IMR-90 (cell line): ENCODE measurements at regions not wholly inside any gene's neighbourhood (a gene's known extent, or its start where the extent isn't known, plus 50 kb on each side); places are given as distances from the start of the nearest gene placed in this dataset.

Source experiments
- ATAC-seq: fragments of 200-7000 bp; cut with Tn5 transposase; 2 replicates; pipeline ENCODE4 v1.9.1; 2020; ENCODE audit warnings: low read depth, mild to moderate bottlenecking, moderate library complexity
- BruUV-seq: library from RNA; stranded (reverse); fragments of 400-500 nt; replicated peaks from 2 replicates; lab custom pipeline; 2021; lab: Mats Ljungman, UMichigan
- CTCF ChIA-PET: fragments of 300-600 bp; formaldehyde crosslinking; extraction: SDS; loops from one replicate; lab custom pipeline; 2021; ENCODE audit warnings: antibody characterized with exemption; lab: Yijun Ruan, JAX
- POLR2A ChIA-PET: fragments of 300-600 bp; sonication (Branson Sonifier 250); formaldehyde crosslinking; loops from one replicate; lab custom pipeline; 2022; ENCODE audit warnings: antibody characterized with exemption; ENCODE audit not compliant: unreplicated experiment; lab: Charles Lee
- DNase-seq: peaks from one replicate; pipeline ENCODE4 v3.0.0; 2013
- H2AFZ ChIP-seq: replicated peaks from 2 replicates; pipeline ENCODE3; 2013; ENCODE audit warnings: low read length, mild to moderate bottlenecking; ENCODE audit not compliant: poor library complexity
- H2AK5ac ChIP-seq: 2 replicates; pipeline ENCODE4 v1.6.1; 2013; ENCODE audit warnings: low read depth, low read length, inconsistent platforms
- H2AK9ac ChIP-seq: replicated peaks from 2 replicates; pipeline ENCODE3; 2013; ENCODE audit warnings: mild to moderate bottlenecking, low read depth, low read length, moderate library complexity; ENCODE audit not compliant: poor library complexity
- H2BK120ac ChIP-seq: 2 replicates; pipeline ENCODE4 v1.6.1; 2013; ENCODE audit warnings: low read depth, low read length, inconsistent platforms
- H2BK15ac ChIP-seq: 3 replicates; pipeline ENCODE4 v1.6.1; 2013; ENCODE audit warnings: low read depth, low read length, inconsistent platforms
- H2BK20ac ChIP-seq: 2 replicates; pipeline ENCODE4 v1.6.1; 2013; ENCODE audit warnings: low read depth, mild to moderate bottlenecking, inconsistent platforms, low read length, moderate library complexity
- H2BK5ac ChIP-seq: 2 replicates; pipeline ENCODE4 v1.6.1; 2013; ENCODE audit warnings: mild to moderate bottlenecking, low read depth, low read length, inconsistent platforms; ENCODE audit not compliant: poor library complexity, severe bottlenecking
- H3K14ac ChIP-seq: replicated peaks from 2 replicates; pipeline ENCODE4 v1.6.1; 2013; ENCODE audit warnings: low read depth, low read length, inconsistent platforms
- H3K18ac ChIP-seq: 2 replicates; pipeline ENCODE4 v1.6.1; 2013; ENCODE audit warnings: low read depth, low read length, control low read depth
- H3K23ac ChIP-seq: 2 replicates; pipeline ENCODE4 v1.6.1; 2013; ENCODE audit warnings: low read depth, low read length, inconsistent platforms
- H3K27ac ChIP-seq: 2 replicates; pipeline ENCODE4 v1.5.1; 2013; ENCODE audit warnings: mild to moderate bottlenecking, control low read depth, low read length; ENCODE audit not compliant: insufficient read depth
- H3K27me3 ChIP-seq: 2 replicates; pipeline ENCODE4 v1.6.1; 2013; ENCODE audit warnings: low read length; ENCODE audit not compliant: control insufficient read depth, insufficient read depth
- H3K36me3 ChIP-seq: 2 replicates; pipeline ENCODE4 v1.6.1; 2013; ENCODE audit warnings: low read length, mixed read lengths; ENCODE audit not compliant: control insufficient read depth, insufficient read depth
- H3K4ac ChIP-seq: 2 replicates; pipeline ENCODE4 v1.6.1; 2013; ENCODE audit warnings: low read depth, low read length, inconsistent platforms
- H3K4me1 ChIP-seq: 2 replicates; pipeline ENCODE4 v1.6.1; 2013; ENCODE audit warnings: low read length, mixed read lengths; ENCODE audit not compliant: control insufficient read depth, insufficient read depth
- H3K4me2 ChIP-seq: 2 replicates; pipeline ENCODE4 v1.6.1; 2013; ENCODE audit warnings: low read depth, mild to moderate bottlenecking, control low read depth, low read length, moderate library complexity
- H3K4me3 ChIP-seq: 2 replicates; pipeline ENCODE4 v1.5.1; 2013; ENCODE audit warnings: low read depth, mild to moderate bottlenecking, control low read depth, low read length, moderate library complexity; ENCODE audit not compliant: insufficient read depth
- H3K56ac ChIP-seq: 2 replicates; pipeline ENCODE4 v1.6.1; 2013; ENCODE audit warnings: low read length, inconsistent platforms; ENCODE audit not compliant: insufficient read depth; ENCODE audit errors: extremely low read depth
- H3K79me1 ChIP-seq, 2 experiments: 2 replicates each; pipeline ENCODE4 v1.6.1; 2013; ENCODE audit warnings: low read length in 2 of 2, inconsistent platforms in 1 of 2, low read depth in 1 of 2
- H3K9ac ChIP-seq: 2 replicates; pipeline ENCODE4 v1.6.1; 2013; ENCODE audit warnings: low read depth, low read length, control low read depth
- H3K9me1 ChIP-seq: 2 replicates; pipeline ENCODE4 v1.6.1; 2013; ENCODE audit warnings: low read length, inconsistent platforms; ENCODE audit not compliant: insufficient read depth
- H3K9me3 ChIP-seq: 2 replicates; pipeline ENCODE4 v1.6.1; 2013; ENCODE audit warnings: low read length; ENCODE audit not compliant: control insufficient read depth, insufficient read depth
- H4K20me1 ChIP-seq: 2 replicates; pipeline ENCODE4 v1.6.1; 2013; ENCODE audit warnings: low read length, inconsistent platforms; ENCODE audit not compliant: insufficient read depth
- H4K5ac ChIP-seq: 2 replicates; pipeline ENCODE4 v1.6.1; 2013; ENCODE audit warnings: mild to moderate bottlenecking, low read depth, low read length, control low read depth
- H4K8ac ChIP-seq, 2 experiments: 2 replicates each; pipeline ENCODE4 v1.6.1; 2013; ENCODE audit warnings: low read depth in 2 of 2, low read length in 2 of 2, control low read depth in 1 of 2, inconsistent platforms in 1 of 2
- H4K91ac ChIP-seq: 2 replicates; pipeline ENCODE4 v1.6.1; 2013; ENCODE audit warnings: low read depth, low read length, inconsistent platforms; ENCODE audit not compliant: insufficient read depth
- BHLHE40 ChIP-seq: fragments of 150-350 bp; IDR thresholded peaks from 2 replicates; pipeline ENCODE4 v1.6.1; 2016; ENCODE audit warnings: mild to moderate bottlenecking, low read depth, low read length
- CHD1 ChIP-seq: IDR thresholded peaks from 2 replicates; pipeline ENCODE4 v1.6.1; 2012; ENCODE audit warnings: low read depth, low read length, improper control_type of control experiment
- MAZ ChIP-seq: IDR thresholded peaks from 2 replicates; pipeline ENCODE4 v1.6.1; 2012; ENCODE audit warnings: low read depth, mild to moderate bottlenecking, low read length, improper control_type of control experiment, moderate library complexity, borderline replicate concordance
- MXI1 ChIP-seq: IDR thresholded peaks from 2 replicates; pipeline ENCODE4 v1.6.1; 2012; ENCODE audit warnings: low read depth, mild to moderate bottlenecking, low read length, moderate library complexity, borderline replicate concordance
- NFE2L2 ChIP-seq: fragments of 150-350 bp; IDR thresholded peaks from 2 replicates; pipeline ENCODE4 v1.6.1; 2016; ENCODE audit warnings: low read depth, mild to moderate bottlenecking, low read length
- POLR2A ChIP-seq: IDR thresholded peaks from 2 replicates; pipeline ENCODE4 v1.6.1; 2012; ENCODE audit warnings: mild to moderate bottlenecking, low read depth, low read length
- SMC3 ChIP-seq: fragments of 150-350 bp; IDR thresholded peaks from 2 replicates; pipeline ENCODE4 v1.6.1; 2016; ENCODE audit warnings: low read depth, mild to moderate bottlenecking, antibody characterized with exemption, low read length, moderate library complexity
- whole genome bisulfite sequencing, 2 experiments: methylation state at CpG; one replicate each; pipeline versions ENCODE4 v1.1.5 to v1.1.7; 2013; ENCODE audit warnings: missing lambda C conversion rate in 2 of 2; ENCODE audit not compliant: insufficient read length in 1 of 2; ENCODE audit errors: extremely low coverage in 2 of 2; 5-methylcytosine and 5-hydroxymethylcytosine counted together
- dilution Hi-C: fragments of 300-500 bp; cut with HindIII; formaldehyde crosslinking; loops from one replicate; pipeline ENCODE4 v1.14.3; 2018; ENCODE audit warnings: low sequenced_read_pairs; ENCODE audit not compliant: unreplicated experiment
- in situ Hi-C: fragments of 300-500 bp; cut with MboI; formaldehyde crosslinking; loops from 3 replicates; pipeline ENCODE4 v1.14.3; 2019; ENCODE audit warnings: low sequenced_read_pairs, inconsistent platforms, mixed read lengths
- intact Hi-C: fragments of 100-400 bp; cut with micrococcal nuclease; formaldehyde crosslinking; loops from 2 replicates; pipeline ENCODE4 v1.10.0; 2022
- TF ChIP-seq, protein P1 (sequence below): conservative IDR thresholded peaks from 2 replicates; pipeline ENCODE4 v1.5.1; 2012; ENCODE audit warnings: mild to moderate bottlenecking, low read depth, low read length, improper control_type of control experiment
- TF ChIP-seq, protein P2 (sequence below): fragments of 150-350 bp; IDR thresholded peaks from 2 replicates; pipeline ENCODE4 v1.6.1; 2016; ENCODE audit warnings: low read depth, mild to moderate bottlenecking, low read length, moderate library complexity, borderline replicate concordance

DNA sequence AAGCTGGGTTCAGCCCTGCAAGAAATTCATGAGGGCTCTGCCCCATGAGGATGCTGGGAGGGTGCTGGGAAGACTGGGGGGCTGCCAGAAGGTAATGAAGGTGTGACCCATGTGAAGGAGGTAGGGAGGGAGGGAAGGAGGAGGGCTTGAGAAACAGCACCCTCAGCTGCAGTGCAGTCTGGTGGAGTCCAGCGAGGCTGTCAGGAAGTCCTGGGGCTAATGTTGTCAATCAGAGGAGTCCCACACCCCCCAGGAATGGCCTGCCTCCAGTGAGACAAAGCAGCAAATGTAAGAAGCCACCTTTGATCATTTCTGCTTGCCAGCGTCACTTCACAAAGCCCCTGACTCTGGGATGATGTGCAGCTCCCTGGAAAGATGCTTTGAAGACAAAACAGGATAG, 248.4 kb downstream of the SH3BP4 start:
- H3K9me1 ChIP-seq: no peaks in the 10 kb centered on the region
- H4K5ac ChIP-seq: no peak overlapping the region
- H3K4me3 ChIP-seq: no peak overlapping the region
- dilution Hi-C loops: no loop called here
- peaks cover 52% of the 10 kb centered on the region for H3K27me3 ChIP-seq
- H2BK5ac ChIP-seq: no peak overlapping the region
- H2AK5ac ChIP-seq: no peak overlapping the region
- no peak for TF ChIP-seq NFE2L2
- TF ChIP-seq, protein P1, sequence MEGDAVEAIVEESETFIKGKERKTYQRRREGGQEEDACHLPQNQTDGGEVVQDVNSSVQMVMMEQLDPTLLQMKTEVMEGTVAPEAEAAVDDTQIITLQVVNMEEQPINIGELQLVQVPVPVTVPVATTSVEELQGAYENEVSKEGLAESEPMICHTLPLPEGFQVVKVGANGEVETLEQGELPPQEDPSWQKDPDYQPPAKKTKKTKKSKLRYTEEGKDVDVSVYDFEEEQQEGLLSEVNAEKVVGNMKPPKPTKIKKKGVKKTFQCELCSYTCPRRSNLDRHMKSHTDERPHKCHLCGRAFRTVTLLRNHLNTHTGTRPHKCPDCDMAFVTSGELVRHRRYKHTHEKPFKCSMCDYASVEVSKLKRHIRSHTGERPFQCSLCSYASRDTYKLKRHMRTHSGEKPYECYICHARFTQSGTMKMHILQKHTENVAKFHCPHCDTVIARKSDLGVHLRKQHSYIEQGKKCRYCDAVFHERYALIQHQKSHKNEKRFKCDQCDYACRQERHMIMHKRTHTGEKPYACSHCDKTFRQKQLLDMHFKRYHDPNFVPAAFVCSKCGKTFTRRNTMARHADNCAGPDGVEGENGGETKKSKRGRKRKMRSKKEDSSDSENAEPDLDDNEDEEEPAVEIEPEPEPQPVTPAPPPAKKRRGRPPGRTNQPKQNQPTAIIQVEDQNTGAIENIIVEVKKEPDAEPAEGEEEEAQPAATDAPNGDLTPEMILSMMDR: no peak
- TF ChIP-seq CHD1: no peak
- TF ChIP-seq MXI1: no peak
- no peak for TF ChIP-seq SMC3
- no peak for TF ChIP-seq POLR2A
- TF ChIP-seq MAZ: no peak
- no peak for TF ChIP-seq BHLHE40
- TF ChIP-seq, protein P2, sequence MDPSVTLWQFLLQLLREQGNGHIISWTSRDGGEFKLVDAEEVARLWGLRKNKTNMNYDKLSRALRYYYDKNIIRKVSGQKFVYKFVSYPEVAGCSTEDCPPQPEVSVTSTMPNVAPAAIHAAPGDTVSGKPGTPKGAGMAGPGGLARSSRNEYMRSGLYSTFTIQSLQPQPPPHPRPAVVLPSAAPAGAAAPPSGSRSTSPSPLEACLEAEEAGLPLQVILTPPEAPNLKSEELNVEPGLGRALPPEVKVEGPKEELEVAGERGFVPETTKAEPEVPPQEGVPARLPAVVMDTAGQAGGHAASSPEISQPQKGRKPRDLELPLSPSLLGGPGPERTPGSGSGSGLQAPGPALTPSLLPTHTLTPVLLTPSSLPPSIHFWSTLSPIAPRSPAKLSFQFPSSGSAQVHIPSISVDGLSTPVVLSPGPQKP: no peak
- no peak overlapping the region for H4K8ac ChIP-seq
- H2AK9ac ChIP-seq: no peak overlapping the region
- H2BK120ac ChIP-seq: no peak overlapping the region
- H2BK15ac ChIP-seq: no peak overlapping the region
- H3K18ac ChIP-seq: no peak overlapping the region
- H3K4me2 ChIP-seq: no peak overlapping the region
- intact Hi-C loops: loop anchor here (1.0 kb wide), 1 partner anchor 42 kb away; no protein-coding TSS in a partner anchor
- H3K4ac ChIP-seq: no peak overlapping the region
- no peak overlapping the region for H3K9ac ChIP-seq
- no CpG with 5 or more reads among the region's 2 CpGs for WGBS, 2 experiments
- H3K14ac ChIP-seq: no peak overlapping the region
- no TSS peak for BruUV-seq
- H3K56ac ChIP-seq: no peak overlapping the region
- no peak overlapping the region for H3K27ac ChIP-seq
- peaks cover 5% of the 10 kb centered on the region; the same call in 1 of the 2 replicates for H3K9me3 ChIP-seq
- no peaks in the 10 kb centered on the region for H3K4me1 ChIP-seq
- POLR2A ChIA-PET: no interaction called here
- H4K91ac ChIP-seq: no peak overlapping the region
- CTCF ChIA-PET: no interaction called here
- ATAC-seq (no peak), DNase-seq (no peak)
- H3K79me1 ChIP-seq: no peaks in the 10 kb centered on the region
- in situ Hi-C loops: no loop called here
- no peak overlapping the region for H2AFZ ChIP-seq
- no peak overlapping the region for H3K23ac ChIP-seq
- H4K20me1 ChIP-seq: no peaks in the 10 kb centered on the region
- no peak overlapping the region for H2BK20ac ChIP-seq
- no peaks in the 10 kb centered on the region for H3K36me3 ChIP-seq
